ENCODE measurements at regions not wholly inside any gene's neighbourhood (a gene's known extent, or its start where the extent isn't known, plus 50 kb on each side); places are given as distances from the start of the nearest gene placed in this dataset.

DNA sequence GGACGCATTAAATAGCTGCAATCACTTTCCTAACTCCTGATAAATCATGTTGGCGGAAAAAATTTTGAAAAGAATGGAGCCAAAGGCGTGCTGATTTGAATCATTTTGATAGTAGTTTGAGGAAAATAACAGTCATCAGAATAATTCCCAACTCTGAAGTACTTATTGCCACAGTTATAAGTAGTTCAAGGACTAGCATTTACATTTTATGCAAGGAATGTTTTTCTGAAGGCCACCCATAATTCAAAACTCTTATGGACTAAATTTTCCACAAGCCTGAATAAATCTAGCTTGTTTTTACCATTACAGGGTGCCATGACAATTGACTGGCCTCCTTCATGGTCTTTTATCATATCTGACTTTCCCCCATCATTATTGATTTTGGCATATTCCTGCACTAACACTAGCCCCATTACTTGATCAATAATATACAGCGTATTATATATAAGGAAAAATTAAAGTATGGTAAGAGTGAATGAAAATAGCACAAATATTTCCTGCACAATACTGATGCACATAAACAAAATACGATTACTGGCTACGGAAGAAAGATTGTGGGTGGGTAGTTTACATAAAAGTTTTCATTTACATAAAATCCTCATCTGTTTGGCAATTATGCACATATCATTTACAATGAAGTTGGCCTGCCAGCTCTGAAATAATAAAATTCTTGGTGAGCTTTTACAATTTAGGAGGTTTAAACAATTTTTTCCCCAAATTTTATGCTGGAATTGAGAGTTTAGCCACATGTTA, 334.6 kb downstream of the ARL6IP6 start:
- H2AFZ ChIP-seq (ENCODE audit: low read depth, low read length, poor library complexity, severe bottlenecking): no peak overlapping the region
- DNase-seq (ENCODE audit: low read depth, low spot score) (no peak), ATAC-seq (no peak)
- POLR2A ChIA-PET: no interaction called here
- no peaks in the 10 kb centered on the region for H3K36me3 ChIP-seq (ENCODE audit: control insufficient read depth in 1 of 2, insufficient read depth in 2 of 2, low read length in 2 of 2)
- H3K4me2 ChIP-seq (ENCODE audit: low read length): no peak overlapping the region
- intact Hi-C loops (cut with micrococcal nuclease): no loop called here
- no TSS peak for BruUV-seq (replicated peaks)
- no peak overlapping the region for H3K27ac ChIP-seq (ENCODE audit: low read depth, low read length)
- H3K9ac ChIP-seq (ENCODE audit: low read length): no peak overlapping the region
- no peaks in the 10 kb centered on the region for H3K9me3 ChIP-seq (ENCODE audit: control insufficient read depth in 1 of 2, insufficient read depth in 1 of 2, low read depth in 1 of 2, low read length in 2 of 2)
- H3K79me2 ChIP-seq (ENCODE audit: insufficient read depth, low read length): no peaks in the 10 kb centered on the region
- H4K20me1 ChIP-seq (ENCODE audit: insufficient read depth): no peaks in the 10 kb centered on the region
- H3K9me2 ChIP-seq (ENCODE audit: insufficient read depth): no peaks in the 10 kb centered on the region
- H3K27me3 ChIP-seq (ENCODE audit: insufficient read depth, low read length): no peaks in the 10 kb centered on the region
- no peaks in the 10 kb centered on the region for H3K4me1 ChIP-seq (ENCODE audit: control insufficient read depth in 1 of 2, insufficient read depth in 2 of 2, low read length in 2 of 2)
- CTCF ChIA-PET: no interaction called here
- RAD21 ChIA-PET (ENCODE audit: low non-redundant PET in 1 of 2, low total read pairs in 2 of 2, uncharacterized antibody in 2 of 2, unreplicated experiment in 2 of 2): no interaction called here
- no peak overlapping the region for H3K4me3 ChIP-seq (replicated peaks in 1 of 2; ENCODE audit: low read depth in 1 of 2, low read length in 2 of 2)
- TF ChIP-seq SP1 (IDR thresholded peaks at IDR 0.05; ENCODE audit: low read depth) (no peak), POLR2AphosphoS5 (IDR thresholded peaks at IDR 0.05; ENCODE audit: low read depth, low read length) (no peak), ZFX (IDR thresholded peaks at IDR 0.05) (no peak), JUND (IDR thresholded peaks at IDR 0.05) (no peak), EZH2 (IDR thresholded peaks at IDR 0.05) (no peak), CBX3 (IDR thresholded peaks at IDR 0.05; ENCODE audit: low read depth) (no peak), SIN3A (IDR thresholded peaks at IDR 0.05; ENCODE audit: low read depth) (no peak), EGR1 (IDR thresholded peaks at IDR 0.05; ENCODE audit: low read depth) (no peak), CEBPB (IDR thresholded peaks at IDR 0.05; ENCODE audit: low read depth) (no peak), ZNF274 (IDR thresholded peaks at IDR 0.05; ENCODE audit: low read depth, low read length) (no peak), ATF3 (IDR thresholded peaks at IDR 0.05) (no peak), CTCF (IDR thresholded peaks at IDR 0.05 in 2 of 3, conservative IDR thresholded peaks at IDR 0.05 in 1 of 3; ENCODE audit: borderline replicate concordance in 1 of 3, insufficient read depth in 1 of 3, low read depth in 2 of 3, low read length in 2 of 3) (no peak), FOSL1 (IDR thresholded peaks at IDR 0.05; ENCODE audit: low read depth) (no peak), REST (IDR thresholded peaks at IDR 0.05; ENCODE audit: low read depth) (no peak), TCF7L2 (IDR thresholded peaks at IDR 0.05; ENCODE audit: borderline replicate concordance, extremely low read depth, insufficient read depth, insufficient read length) (no peak), POLR2A (IDR thresholded peaks at IDR 0.05; ENCODE audit: borderline replicate concordance, extremely low read depth, insufficient read depth, insufficient read length) (no peak), ELF1 (IDR thresholded peaks at IDR 0.05; ENCODE audit: borderline replicate concordance, low read depth) (no peak), YY1 (IDR thresholded peaks at IDR 0.05; ENCODE audit: extremely low read depth, insufficient replicate concordance, low read depth, low read length) (no peak)

Data from HCT116 (cell line).